IMR-90 (cell line): ENCODE measurements at regions not wholly inside any gene's neighbourhood (a gene's known extent, or its start where the extent isn't known, plus 50 kb on each side); places are given as distances from the start of the nearest gene placed in this dataset.

Experiments used
- ATAC-seq: fragments of 200-7000 bp; cut with Tn5 transposase; 2 replicates; pipeline ENCODE4 v1.9.1; 2020; ENCODE audit warnings: low read depth, mild to moderate bottlenecking, moderate library complexity
- BruUV-seq: library from RNA; stranded (reverse); fragments of 400-500 nt; replicated peaks from 2 replicates; lab custom pipeline; 2021; lab: Mats Ljungman, UMichigan
- CTCF ChIA-PET: fragments of 300-600 bp; formaldehyde crosslinking; extraction: SDS; loops from one replicate; lab custom pipeline; 2021; ENCODE audit warnings: antibody characterized with exemption; lab: Yijun Ruan, JAX
- POLR2A ChIA-PET: fragments of 300-600 bp; sonication (Branson Sonifier 250); formaldehyde crosslinking; loops from one replicate; lab custom pipeline; 2022; ENCODE audit warnings: antibody characterized with exemption; ENCODE audit not compliant: unreplicated experiment; lab: Charles Lee
- DNase-seq: peaks from one replicate; pipeline ENCODE4 v3.0.0; 2013
- H2AFZ ChIP-seq: replicated peaks from 2 replicates; pipeline ENCODE3; 2013; ENCODE audit warnings: low read length, mild to moderate bottlenecking; ENCODE audit not compliant: poor library complexity
- H2AK5ac ChIP-seq: 2 replicates; pipeline ENCODE4 v1.6.1; 2013; ENCODE audit warnings: low read depth, low read length, inconsistent platforms
- H2AK9ac ChIP-seq: replicated peaks from 2 replicates; pipeline ENCODE3; 2013; ENCODE audit warnings: mild to moderate bottlenecking, low read depth, low read length, moderate library complexity; ENCODE audit not compliant: poor library complexity
- H2BK120ac ChIP-seq: 2 replicates; pipeline ENCODE4 v1.6.1; 2013; ENCODE audit warnings: low read depth, low read length, inconsistent platforms
- H2BK15ac ChIP-seq: 3 replicates; pipeline ENCODE4 v1.6.1; 2013; ENCODE audit warnings: low read depth, low read length, inconsistent platforms
- H2BK20ac ChIP-seq: 2 replicates; pipeline ENCODE4 v1.6.1; 2013; ENCODE audit warnings: low read depth, mild to moderate bottlenecking, inconsistent platforms, low read length, moderate library complexity
- H2BK5ac ChIP-seq: 2 replicates; pipeline ENCODE4 v1.6.1; 2013; ENCODE audit warnings: mild to moderate bottlenecking, low read depth, low read length, inconsistent platforms; ENCODE audit not compliant: poor library complexity, severe bottlenecking
- H3K14ac ChIP-seq: replicated peaks from 2 replicates; pipeline ENCODE4 v1.6.1; 2013; ENCODE audit warnings: low read depth, low read length, inconsistent platforms
- H3K18ac ChIP-seq: 2 replicates; pipeline ENCODE4 v1.6.1; 2013; ENCODE audit warnings: low read depth, low read length, control low read depth
- H3K23ac ChIP-seq: 2 replicates; pipeline ENCODE4 v1.6.1; 2013; ENCODE audit warnings: low read depth, low read length, inconsistent platforms
- H3K27ac ChIP-seq: 2 replicates; pipeline ENCODE4 v1.5.1; 2013; ENCODE audit warnings: mild to moderate bottlenecking, control low read depth, low read length; ENCODE audit not compliant: insufficient read depth
- H3K27me3 ChIP-seq: 2 replicates; pipeline ENCODE4 v1.6.1; 2013; ENCODE audit warnings: low read length; ENCODE audit not compliant: control insufficient read depth, insufficient read depth
- H3K36me3 ChIP-seq: 2 replicates; pipeline ENCODE4 v1.6.1; 2013; ENCODE audit warnings: low read length, mixed read lengths; ENCODE audit not compliant: control insufficient read depth, insufficient read depth
- H3K4ac ChIP-seq: 2 replicates; pipeline ENCODE4 v1.6.1; 2013; ENCODE audit warnings: low read depth, low read length, inconsistent platforms
- H3K4me1 ChIP-seq: 2 replicates; pipeline ENCODE4 v1.6.1; 2013; ENCODE audit warnings: low read length, mixed read lengths; ENCODE audit not compliant: control insufficient read depth, insufficient read depth
- H3K4me2 ChIP-seq: 2 replicates; pipeline ENCODE4 v1.6.1; 2013; ENCODE audit warnings: low read depth, mild to moderate bottlenecking, control low read depth, low read length, moderate library complexity
- H3K4me3 ChIP-seq: 2 replicates; pipeline ENCODE4 v1.5.1; 2013; ENCODE audit warnings: low read depth, mild to moderate bottlenecking, control low read depth, low read length, moderate library complexity; ENCODE audit not compliant: insufficient read depth
- H3K56ac ChIP-seq: 2 replicates; pipeline ENCODE4 v1.6.1; 2013; ENCODE audit warnings: low read length, inconsistent platforms; ENCODE audit not compliant: insufficient read depth; ENCODE audit errors: extremely low read depth
- H3K79me1 ChIP-seq, 2 experiments: 2 replicates each; pipeline ENCODE4 v1.6.1; 2013; ENCODE audit warnings: low read length in 2 of 2, inconsistent platforms in 1 of 2, low read depth in 1 of 2
- H3K9ac ChIP-seq: 2 replicates; pipeline ENCODE4 v1.6.1; 2013; ENCODE audit warnings: low read depth, low read length, control low read depth
- H3K9me1 ChIP-seq: 2 replicates; pipeline ENCODE4 v1.6.1; 2013; ENCODE audit warnings: low read length, inconsistent platforms; ENCODE audit not compliant: insufficient read depth
- H3K9me3 ChIP-seq: 2 replicates; pipeline ENCODE4 v1.6.1; 2013; ENCODE audit warnings: low read length; ENCODE audit not compliant: control insufficient read depth, insufficient read depth
- H4K20me1 ChIP-seq: 2 replicates; pipeline ENCODE4 v1.6.1; 2013; ENCODE audit warnings: low read length, inconsistent platforms; ENCODE audit not compliant: insufficient read depth
- H4K5ac ChIP-seq: 2 replicates; pipeline ENCODE4 v1.6.1; 2013; ENCODE audit warnings: mild to moderate bottlenecking, low read depth, low read length, control low read depth
- H4K8ac ChIP-seq, 2 experiments: 2 replicates each; pipeline ENCODE4 v1.6.1; 2013; ENCODE audit warnings: low read depth in 2 of 2, low read length in 2 of 2, control low read depth in 1 of 2, inconsistent platforms in 1 of 2
- H4K91ac ChIP-seq: 2 replicates; pipeline ENCODE4 v1.6.1; 2013; ENCODE audit warnings: low read depth, low read length, inconsistent platforms; ENCODE audit not compliant: insufficient read depth
- BHLHE40 ChIP-seq: fragments of 150-350 bp; IDR thresholded peaks from 2 replicates; pipeline ENCODE4 v1.6.1; 2016; ENCODE audit warnings: mild to moderate bottlenecking, low read depth, low read length
- CEBPB ChIP-seq: IDR thresholded peaks from 2 replicates; pipeline ENCODE4 v1.6.1; 2012; ENCODE audit warnings: low read depth, low read length, improper control_type of control experiment
- CTCF ChIP-seq: conservative IDR thresholded peaks from 2 replicates; pipeline ENCODE4 v1.5.1; 2012; ENCODE audit warnings: mild to moderate bottlenecking, low read depth, low read length, improper control_type of control experiment
- FOS ChIP-seq: fragments of 150-350 bp; IDR thresholded peaks from 2 replicates; pipeline ENCODE4 v1.6.1; 2016; ENCODE audit warnings: low read depth, low read length
- MXI1 ChIP-seq: IDR thresholded peaks from 2 replicates; pipeline ENCODE4 v1.6.1; 2012; ENCODE audit warnings: low read depth, mild to moderate bottlenecking, low read length, moderate library complexity, borderline replicate concordance
- POLR2A ChIP-seq: IDR thresholded peaks from 2 replicates; pipeline ENCODE4 v1.6.1; 2012; ENCODE audit warnings: mild to moderate bottlenecking, low read depth, low read length
- USF2 ChIP-seq: fragments of 150-350 bp; IDR thresholded peaks from 2 replicates; pipeline ENCODE4 v1.6.1; 2017; ENCODE audit warnings: mild to moderate bottlenecking, antibody characterized with exemption, low read length, low read depth
- WGBS, 2 experiments: methylation state at CpG; one replicate each; pipeline versions ENCODE4 v1.1.5 to v1.1.7; 2013; ENCODE audit warnings: missing lambda C conversion rate in 2 of 2; ENCODE audit not compliant: insufficient read length in 1 of 2; ENCODE audit errors: extremely low coverage in 2 of 2; 5-methylcytosine and 5-hydroxymethylcytosine counted together
- dilution Hi-C: fragments of 300-500 bp; cut with HindIII; formaldehyde crosslinking; loops from one replicate; pipeline ENCODE4 v1.14.3; 2018; ENCODE audit warnings: low sequenced_read_pairs; ENCODE audit not compliant: unreplicated experiment
- in situ Hi-C: fragments of 300-500 bp; cut with MboI; formaldehyde crosslinking; loops from 3 replicates; pipeline ENCODE4 v1.14.3; 2019; ENCODE audit warnings: low sequenced_read_pairs, inconsistent platforms, mixed read lengths
- intact Hi-C: fragments of 100-400 bp; cut with micrococcal nuclease; formaldehyde crosslinking; loops from 2 replicates; pipeline ENCODE4 v1.10.0; 2022

GRCh38 chr2:5183031-5183430 is 509.2 kb upstream of the SOX11 start:
- Histone ChIP-seq H3K27ac (no peak overlapping the region), H4K8ac (no peak overlapping the region), H3K4me3 (no peak overlapping the region), H3K9ac (no peak overlapping the region), H4K20me1 (no peaks in the 10 kb centered on the region), H3K27me3 (no peaks in the 10 kb centered on the region), H3K9me1 (no peaks in the 10 kb centered on the region), H2AK9ac (no peak overlapping the region), H3K4me2 (no peak overlapping the region), H3K56ac (no peak overlapping the region), H2BK20ac (no peak overlapping the region), H3K14ac (no peak overlapping the region), H3K9me3 (peaks cover 3% of the 10 kb centered on the region), H4K91ac (no peak overlapping the region), H2BK5ac (no peak overlapping the region), H2BK15ac (no peak overlapping the region), H4K5ac (no peak overlapping the region), H3K36me3 (no peaks in the 10 kb centered on the region), H3K79me1 (no peaks in the 10 kb centered on the region), H3K23ac (no peak overlapping the region), H3K18ac (no peak overlapping the region), H3K4me1 (no peaks in the 10 kb centered on the region), H3K4ac (no peak overlapping the region), H2BK120ac (no peak overlapping the region), H2AFZ (no peak overlapping the region), H2AK5ac (no peak overlapping the region)
- intact Hi-C loops, result no loop called here
- no peak for TF ChIP-seq CTCF
- TF ChIP-seq POLR2A, result no peak
- no peak for TF ChIP-seq MXI1
- no peak for TF ChIP-seq BHLHE40
- TF ChIP-seq FOS, result no peak
- no peak for TF ChIP-seq CEBPB
- no peak for TF ChIP-seq USF2
- no TSS peak for BruUV-seq
- WGBS, 2 experiments, result no CpG with 5 or more reads among the region's 5 CpGs
- ATAC-seq, result no peak
- dilution Hi-C loops, result no loop called here
- ChIA-PET POLR2A (no interaction called here), CTCF (no interaction called here)
- DNase-seq, result no peak
- in situ Hi-C loops, result no loop called here
